GM18502 (cell line): ENCODE measurements at regions not wholly inside any gene's neighbourhood (a gene's known extent, or its start where the extent isn't known, plus 50 kb on each side); places are given as distances from the start of the nearest gene placed in this dataset.

Experiments used
- ATAC-seq: cut with Tn5 transposase; IDR thresholded peaks from one replicate; pipeline ENCODE4 v1.9.1; 2021; ENCODE audit warnings: mild to moderate bottlenecking; ENCODE audit not compliant: unreplicated experiment, poor library complexity

- ATAC-seq, result no peak
These were observed 95.9 kb upstream of the SLC25A13 start for GRCh38 chr7:96417784-96418183.

- no peak for ATAC-seq
These were observed 94.7 kb upstream of the SLC25A13 start for GRCh38 chr7:96416599-96416998.

GRCh38 chr7:96416116-96416515 lies 94.2 kb upstream of the SLC25A13 start:
- no peak for ATAC-seq

- ATAC-seq, result no peak
These were observed 93.5 kb upstream of the SLC25A13 start for GRCh38 chr7:96415293-96415940.

GRCh38 chr7:96414931-96415292 lies 93.0 kb upstream of the SLC25A13 start:
- peak; percentile 90 for ATAC-seq

- no peak for ATAC-seq
These were observed 88.4 kb upstream of the SLC25A13 start for GRCh38 chr7:96410126-96410839.

- ATAC-seq, result no peak
These were observed 87.0 kb upstream of the SLC25A13 start for GRCh38 chr7:96408881-96409280.

GRCh38 chr7:96407427-96407826 lies 85.5 kb upstream of the SLC25A13 start:
- ATAC-seq, result no peak

GRCh38 chr7:96402913-96403312 lies 81.0 kb upstream of the SLC25A13 start:
- ATAC-seq, result no peak

- no peak for ATAC-seq
These were observed 79.3 kb upstream of the SLC25A13 start for GRCh38 chr7:96401200-96401599.

- ATAC-seq, result no peak
These were observed 78.6 kb upstream of the SLC25A13 start for GRCh38 chr7:96400518-96400917.

GRCh38 chr7:96400001-96400400 lies 78.1 kb upstream of the SLC25A13 start:
- ATAC-seq, result no peak

GRCh38 chr7:96397936-96398598 lies 76.2 kb upstream of the SLC25A13 start:
- ATAC-seq, result no peak

- ATAC-seq, result no peak
These were observed 66.9 kb upstream of the SLC25A13 start for GRCh38 chr7:96388620-96389383.

- no peak for ATAC-seq
These were observed 66.3 kb upstream of the SLC25A13 start for GRCh38 chr7:96388166-96388565.

GRCh38 chr7:96380111-96380512 lies 58.2 kb upstream of the SLC25A13 start:
- no peak for ATAC-seq

- no peak for ATAC-seq
These were observed 55.5 kb upstream of the SLC25A13 start for GRCh38 chr7:96377399-96377798.
